ENCODE measurements at regions not wholly inside any gene's neighbourhood (a gene's known extent, or its start where the extent isn't known, plus 50 kb on each side); places are given as distances from the start of the nearest gene placed in this dataset.
"Not testable (repeated sequence)": the region's sequence is repeated elsewhere in the genome, so short reads cannot be mapped to it uniquely, and the experiment has no call there.

DNA sequence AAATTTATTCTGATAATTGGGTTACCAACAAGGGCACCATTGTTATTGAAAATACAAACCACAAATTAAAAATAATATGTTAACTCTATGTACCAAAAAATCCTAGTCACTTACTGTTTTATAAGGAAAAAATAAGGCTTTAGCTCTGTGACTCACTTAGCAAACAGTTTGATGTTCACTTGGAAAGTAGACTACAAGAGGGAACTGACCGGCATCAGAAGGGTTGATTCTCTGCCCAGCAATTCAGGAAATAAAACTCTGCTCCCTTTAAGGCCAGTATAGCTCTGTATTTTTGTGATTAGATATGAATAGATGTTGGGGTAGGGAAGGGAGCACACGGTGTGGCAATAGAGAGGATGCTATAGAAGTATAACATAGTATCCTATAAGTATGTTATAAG is 671.3 kb downstream of the LRRC70 start:
- no peak for DNase-seq (ENCODE audit: extremely low read depth in 1 of 11, low read depth in 9 of 11, low spot score in 4 of 11)

DNA sequence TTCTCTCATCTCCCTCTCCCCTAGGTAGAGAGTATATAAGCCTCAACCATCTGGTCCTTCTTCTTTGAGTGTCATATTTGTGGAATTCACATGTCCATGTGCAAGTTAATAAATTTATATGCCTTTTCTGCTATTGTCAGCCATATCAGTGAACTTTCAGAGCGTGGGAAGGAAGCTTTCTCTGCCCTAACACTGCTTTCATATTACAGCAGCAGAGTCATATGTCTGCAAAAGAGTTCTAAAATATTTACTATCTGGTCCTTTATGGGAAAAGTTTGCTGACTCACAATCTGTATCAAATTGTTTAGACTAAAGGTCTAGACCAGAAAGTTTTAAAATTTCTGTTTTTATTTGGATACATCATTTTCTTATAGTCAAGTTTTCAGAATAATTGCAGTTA is 669.0 kb downstream of the LRRC70 start:
- no peak for DNase-seq (ENCODE audit: extremely low read depth in 1 of 11, low read depth in 9 of 11, low spot score in 4 of 11)

DNA sequence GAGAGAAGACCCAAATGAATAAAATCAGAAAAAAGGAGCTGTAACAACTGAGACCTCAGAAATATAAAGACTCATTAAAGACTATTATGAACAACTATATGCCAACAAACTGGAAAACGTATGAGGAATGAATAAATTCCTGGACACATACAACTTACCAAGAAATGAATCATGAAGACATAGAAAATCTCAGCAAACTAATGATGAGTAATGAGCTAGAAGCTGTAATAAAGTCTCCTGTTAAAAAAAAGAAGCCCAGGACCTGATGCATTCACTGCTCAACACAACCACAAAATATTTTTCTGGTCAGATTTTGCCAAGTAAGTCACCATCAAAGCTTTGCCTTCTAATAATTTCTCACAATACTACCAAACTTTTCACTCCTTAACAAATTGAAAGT is 666.7 kb downstream of the LRRC70 start:
- DNase-seq (ENCODE audit: extremely low read depth in 1 of 11, low read depth in 9 of 11, low spot score in 4 of 11), result no peak

DNA sequence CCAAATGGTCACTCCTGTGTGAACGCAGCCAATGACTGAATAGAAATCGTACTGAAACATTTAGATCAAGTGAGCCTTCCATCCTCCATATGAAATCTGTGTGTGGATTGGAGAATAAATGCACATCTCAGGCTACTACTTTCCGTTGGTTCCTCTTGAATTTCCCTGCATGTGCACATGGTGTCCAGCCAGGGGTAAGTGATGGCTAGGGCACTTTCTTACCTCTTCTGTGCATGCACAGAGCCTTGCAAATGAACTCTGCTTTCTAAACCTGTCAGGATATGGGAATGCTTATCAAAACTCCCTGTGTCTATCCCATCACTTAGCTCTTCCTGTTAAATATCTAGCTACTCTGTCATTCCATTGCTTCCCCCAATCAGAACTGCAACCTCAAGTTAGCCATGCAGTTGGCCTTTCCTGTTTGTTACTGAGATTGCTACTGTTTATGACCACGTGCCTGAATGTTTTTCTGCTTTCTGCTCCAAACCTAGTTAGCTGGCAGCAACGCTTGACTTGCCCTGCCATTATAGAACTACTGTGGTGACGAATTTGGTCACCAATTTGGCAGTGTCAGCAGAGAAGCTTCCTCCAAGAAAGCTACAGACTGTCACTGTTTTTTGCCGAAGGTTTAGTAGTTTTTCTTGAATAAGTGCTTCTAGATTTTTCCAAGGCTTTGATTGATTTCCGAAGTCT is 661.6 kb downstream of the LRRC70 start:
- no peak for DNase-seq (ENCODE audit: extremely low read depth in 1 of 11, low read depth in 9 of 11, low spot score in 4 of 11)

GRCh38 chr5:63233911-63234310 is 655.3 kb downstream of the LRRC70 start:
- DNase-seq (ENCODE audit: extremely low read depth in 1 of 11, low read depth in 9 of 11, low spot score in 4 of 11), result no peak

- no peak for DNase-seq (ENCODE audit: extremely low read depth in 1 of 11, low read depth in 9 of 11, low spot score in 4 of 11)
These were observed 654.7 kb downstream of the LRRC70 start for GRCh38 chr5:63233361-63233760.

DNA sequence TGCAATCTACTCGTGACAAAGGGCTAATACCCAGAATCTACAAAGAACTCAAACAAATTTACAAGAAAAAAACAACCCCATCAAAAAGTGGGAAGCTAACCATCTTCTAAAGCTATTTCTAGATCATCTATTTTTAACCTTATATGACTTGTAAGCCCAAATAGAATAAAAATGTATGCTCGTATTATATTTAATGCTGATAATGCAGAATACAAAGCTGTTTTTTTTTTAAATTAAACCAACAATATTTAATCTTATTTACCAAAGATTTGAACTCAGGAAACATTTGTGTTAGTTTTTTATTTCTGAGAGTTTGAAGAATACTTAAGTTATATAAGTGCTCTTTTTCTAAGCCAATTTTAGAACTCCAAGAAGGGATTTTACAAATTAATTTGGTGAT is 652.1 kb downstream of the LRRC70 start:
- no peak for DNase-seq (ENCODE audit: extremely low read depth in 1 of 11, low read depth in 9 of 11, low spot score in 4 of 11)

DNA sequence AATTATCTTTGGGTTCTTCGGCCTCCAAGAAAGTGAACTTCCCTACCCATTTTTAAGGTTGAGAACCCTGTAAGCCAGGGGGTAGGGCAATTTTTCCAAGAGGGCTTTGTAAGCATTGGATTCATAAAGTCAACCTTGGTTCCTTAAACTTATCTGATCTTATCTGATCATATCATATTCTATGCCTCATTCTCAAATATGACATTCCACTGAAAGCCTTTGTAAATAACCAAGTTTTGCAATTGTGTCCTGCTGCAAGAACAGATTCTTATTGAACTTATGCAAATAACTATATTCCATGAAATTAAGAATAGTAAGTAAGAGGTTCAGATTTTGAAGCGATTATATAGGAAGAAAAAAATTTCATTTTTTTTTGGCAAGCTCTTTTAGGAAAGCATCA is 649.5 kb downstream of the LRRC70 start:
- DNase-seq (ENCODE audit: extremely low read depth in 1 of 11, low read depth in 9 of 11, low spot score in 4 of 11), result no peak

- no peak for DNase-seq (ENCODE audit: extremely low read depth in 1 of 11, low read depth in 9 of 11, low spot score in 4 of 11)
These were observed 641.6 kb downstream of the LRRC70 start for GRCh38 chr5:63220244-63220643.

DNA sequence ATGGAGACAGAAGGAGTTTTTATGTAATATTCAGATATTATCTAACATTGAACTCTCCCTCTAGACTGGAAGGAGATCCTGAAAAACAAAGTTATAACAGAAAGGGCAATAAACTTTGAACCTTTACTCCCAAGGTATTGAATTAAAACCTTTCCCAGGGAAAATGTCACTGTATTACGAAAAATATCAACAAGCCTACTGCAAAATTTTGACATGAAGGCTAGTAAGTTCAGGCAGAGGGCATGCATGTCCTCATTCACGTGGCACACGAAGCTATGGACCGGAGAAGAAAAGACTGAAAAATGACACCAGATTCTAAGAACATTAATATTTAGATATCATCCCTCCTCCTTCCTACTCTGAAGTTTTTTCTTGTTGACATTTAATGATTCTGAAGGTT is 638.8 kb downstream of the LRRC70 start:
- DNase-seq (ENCODE audit: extremely low read depth in 1 of 11, low read depth in 9 of 11, low spot score in 4 of 11), result no peak

- no peak for DNase-seq (ENCODE audit: extremely low read depth in 1 of 11, low read depth in 9 of 11, low spot score in 4 of 11)
These were observed 634.6 kb downstream of the LRRC70 start for GRCh38 chr5:63213256-63213655.

- no peak for DNase-seq (ENCODE audit: extremely low read depth in 1 of 11, low read depth in 9 of 11, low spot score in 4 of 11)
These were observed 633.0 kb downstream of the LRRC70 start for GRCh38 chr5:63211448-63212132.

DNA sequence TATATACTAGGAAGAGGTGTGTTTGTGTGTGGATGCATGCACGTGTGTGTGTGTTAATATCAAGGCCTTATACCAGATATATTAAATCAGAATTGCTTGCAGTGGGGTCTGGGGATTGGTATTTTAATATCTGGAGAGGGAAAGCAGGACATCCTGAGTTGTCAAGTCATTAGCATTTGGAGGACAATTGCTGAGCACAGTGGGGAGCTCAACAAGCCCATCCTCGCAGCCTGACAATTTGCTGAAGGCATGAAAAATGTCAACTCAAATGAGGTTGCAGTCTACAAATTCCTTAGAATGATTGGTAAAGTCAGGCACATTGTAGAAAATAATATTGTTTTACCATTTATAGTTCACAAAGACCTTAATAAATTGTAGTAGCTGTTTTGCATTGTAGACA is 627.4 kb downstream of the LRRC70 start:
- DNase-seq (ENCODE audit: extremely low read depth in 1 of 11, low read depth in 9 of 11, low spot score in 4 of 11), result no peak

GRCh38 chr5:63201738-63202137 is 623.1 kb downstream of the LRRC70 start:
- DNase-seq (ENCODE audit: extremely low read depth in 1 of 11, low read depth in 9 of 11, low spot score in 4 of 11), result no peak

- DNase-seq (ENCODE audit: extremely low read depth in 1 of 11, low read depth in 9 of 11, low spot score in 4 of 11), result no peak
These were observed 615.5 kb downstream of the LRRC70 start for GRCh38 chr5:63194126-63194525.

DNA sequence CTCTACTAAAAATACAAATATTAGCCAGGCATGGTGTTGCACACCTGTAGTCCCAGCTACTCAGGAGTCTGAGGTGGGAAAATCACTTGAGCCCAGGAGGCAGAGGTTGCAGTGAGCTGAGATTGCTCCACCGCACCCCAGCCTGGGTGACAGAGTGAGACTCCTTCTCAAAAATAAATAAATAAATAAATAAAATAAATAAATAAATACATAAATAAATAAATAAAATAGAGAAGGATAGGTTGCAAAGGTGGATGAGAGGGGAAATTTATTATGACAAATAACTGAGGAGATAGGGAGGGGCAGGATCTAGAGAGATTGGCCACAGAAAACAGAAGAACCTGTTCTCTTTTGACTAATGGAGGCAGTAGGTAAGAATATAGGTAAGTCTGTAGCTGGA is 601.6 kb downstream of the LRRC70 start:
- not testable (repeated sequence) for DNase-seq (ENCODE audit: extremely low read depth in 1 of 11, low read depth in 9 of 11, low spot score in 4 of 11)

DNA sequence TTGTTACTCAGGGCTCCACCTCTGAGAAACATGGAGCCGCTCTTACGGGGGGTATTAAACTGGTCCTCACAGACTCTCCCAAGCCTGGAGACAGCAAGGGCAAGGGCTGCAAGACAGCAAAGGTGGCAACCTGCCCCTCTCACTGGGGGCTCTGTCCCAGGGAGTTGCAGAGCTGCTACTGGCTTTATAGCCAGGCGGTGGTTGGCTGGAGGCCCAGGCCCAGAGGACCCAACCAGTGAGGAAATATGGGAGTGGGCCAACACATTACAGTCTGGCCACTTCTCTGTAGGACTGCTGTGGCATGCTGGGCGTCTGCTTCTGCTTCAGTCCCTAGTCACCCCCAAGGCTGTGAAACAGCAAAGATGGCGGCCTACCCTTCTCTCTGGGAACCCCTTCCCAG is 597.2 kb downstream of the LRRC70 start:
- no peak for DNase-seq (ENCODE audit: extremely low read depth in 1 of 11, low read depth in 9 of 11, low spot score in 4 of 11)

GRCh38 chr5:63170486-63170885 is 591.9 kb downstream of the LRRC70 start:
- DNase-seq (ENCODE audit: extremely low read depth in 1 of 11, low read depth in 9 of 11, low spot score in 4 of 11), result peak in 2 of 11 donors; percentile 4 to 10

DNA sequence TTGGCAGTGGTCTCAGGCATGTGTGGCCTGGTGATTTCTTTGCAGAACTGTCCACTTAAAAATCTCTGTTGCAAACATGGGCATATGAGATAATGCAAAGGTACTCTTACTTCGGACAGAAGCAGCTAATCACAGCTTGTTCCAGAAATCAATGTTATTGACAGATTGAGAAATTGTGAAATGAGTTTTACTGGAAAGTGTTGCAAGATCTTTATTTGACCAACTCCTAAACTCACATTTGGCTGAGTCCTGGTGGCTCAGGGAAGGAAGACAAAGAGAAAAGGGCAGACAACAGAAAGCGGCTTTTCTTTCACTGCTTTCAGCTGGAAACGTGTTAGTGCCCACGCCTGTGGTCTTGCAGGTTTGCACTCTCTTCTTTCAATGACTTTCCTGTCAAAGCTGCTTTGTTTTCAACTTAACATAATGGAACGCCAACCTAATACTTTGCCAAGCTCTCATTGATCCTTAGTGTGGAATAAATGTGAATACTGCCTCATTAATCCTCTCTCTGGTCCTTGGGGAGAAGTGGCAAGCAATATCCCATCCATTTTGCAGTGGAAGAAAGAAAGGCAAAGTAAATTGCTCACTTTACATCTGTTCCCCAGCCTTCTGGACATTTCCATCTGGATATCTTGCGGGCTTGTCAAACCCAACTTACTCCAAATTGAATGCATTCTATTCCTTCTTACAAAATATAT is 586.4 kb downstream of the LRRC70 start:
- no peak for DNase-seq (ENCODE audit: extremely low read depth in 1 of 11, low read depth in 9 of 11, low spot score in 4 of 11)

DNA sequence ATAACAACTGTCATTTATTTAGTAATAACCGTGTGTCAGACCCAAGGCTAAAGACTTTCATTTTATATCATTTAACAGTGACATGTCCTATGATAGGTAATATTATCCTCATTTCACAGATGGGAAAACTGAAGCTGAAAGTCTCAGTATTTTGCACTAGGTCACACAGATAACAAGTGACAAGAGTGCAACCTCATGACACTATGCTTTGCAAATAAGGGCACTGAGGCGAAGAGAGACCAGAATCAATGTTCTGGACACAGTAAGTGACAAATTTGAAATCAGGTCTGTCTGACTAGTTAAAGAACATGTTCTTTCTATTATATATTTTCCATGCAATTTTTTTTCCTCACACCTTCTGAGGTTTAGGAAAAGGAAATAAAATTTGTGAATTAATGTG is 585.7 kb downstream of the LRRC70 start:
- DNase-seq (ENCODE audit: extremely low read depth in 1 of 11, low read depth in 9 of 11, low spot score in 4 of 11), result no peak

DNA sequence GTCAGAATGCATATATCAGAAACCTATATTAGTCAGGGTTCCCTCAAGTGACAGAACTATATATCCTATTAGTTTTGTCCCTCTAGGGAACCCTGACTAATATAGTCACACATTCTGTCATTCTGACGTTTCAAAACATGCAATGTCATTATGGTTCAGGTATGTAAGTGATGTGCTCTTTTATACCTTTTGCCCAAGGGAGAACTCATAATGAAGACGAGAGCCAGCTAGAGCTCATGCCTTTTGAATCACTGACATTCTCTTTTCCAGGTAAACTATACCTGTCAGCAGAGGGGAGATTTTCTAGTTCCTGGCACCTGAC is 576.7 kb downstream of the LRRC70 start:
- no peak for DNase-seq (ENCODE audit: extremely low read depth in 1 of 11, low read depth in 9 of 11, low spot score in 4 of 11)

Measured in renal cortex interstitium (tissue), 11 donors.